SKM-1 treated with dmso at 0.1 percent for 144 hours (cell line): ENCODE measurements at regions not wholly inside any gene's neighbourhood (a gene's known extent, or its start where the extent isn't known, plus 50 kb on each side); places are given as distances from the start of the nearest gene placed in this dataset.

Experiments
- DNase-seq: peaks from one replicate; lab custom pipeline; 2025; ENCODE audit not compliant: unreplicated experiment; lab: John Stamatoyannopoulos, UW

DNA sequence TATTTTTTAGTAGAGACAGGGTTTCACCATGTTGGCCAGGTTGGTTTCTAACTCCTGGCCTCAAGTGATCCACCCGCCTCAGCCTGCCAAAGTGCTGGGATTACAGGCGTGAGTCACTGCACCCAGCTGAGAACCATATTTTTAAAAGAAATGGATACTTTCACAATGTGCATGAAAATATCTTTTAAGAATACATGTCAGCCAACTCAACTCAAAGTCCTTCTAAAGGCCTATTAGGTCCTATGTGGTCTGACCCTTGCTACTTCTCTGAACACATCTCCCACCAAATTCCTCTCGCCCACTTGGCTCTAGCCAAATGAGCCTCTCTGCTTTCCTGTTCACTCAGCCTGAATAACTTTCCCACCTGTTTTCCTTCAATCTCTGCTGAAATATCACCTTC lies 119.6 kb downstream of the MTX2 start:
- DNase-seq, result no peak

DNA sequence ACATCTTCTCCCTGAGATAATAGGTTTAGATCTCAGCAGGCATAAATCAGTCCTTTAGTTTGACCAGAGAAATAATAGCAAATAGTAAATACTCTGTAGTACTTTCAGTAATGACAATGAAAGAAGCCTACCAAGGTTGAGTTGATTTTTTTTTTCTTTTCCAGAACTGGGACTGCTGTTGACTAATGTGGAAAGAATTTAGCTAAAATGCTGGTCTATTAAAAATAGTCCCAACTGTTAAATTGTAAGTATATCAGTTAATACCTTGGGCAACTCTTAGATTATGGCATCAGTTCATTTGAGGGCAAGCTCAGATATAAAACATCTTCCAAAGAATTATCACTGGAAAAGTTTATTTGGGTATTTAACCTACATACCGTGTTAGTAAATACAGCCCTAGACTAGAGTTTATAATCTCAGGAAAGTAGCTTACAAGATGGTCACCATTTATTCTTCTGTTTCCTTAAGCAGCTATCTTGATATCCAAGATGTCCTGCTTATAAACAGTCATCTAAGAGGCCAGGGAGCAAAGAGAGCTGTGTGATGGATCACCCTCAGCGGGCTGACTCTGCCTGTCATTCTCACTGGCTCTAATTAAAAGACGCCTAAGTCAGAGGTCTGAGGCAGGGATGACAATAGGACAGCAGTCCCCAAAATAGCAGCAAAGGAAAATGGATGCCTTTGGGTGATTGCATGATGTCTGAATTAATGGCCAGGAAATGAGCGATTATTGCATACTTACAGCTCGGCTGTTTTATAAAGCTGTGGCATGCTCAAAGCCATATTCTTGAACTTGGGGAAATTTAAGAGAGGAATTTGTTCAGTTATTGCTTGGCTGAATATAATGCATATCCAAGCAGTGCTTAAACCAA lies 121.3 kb downstream of the MTX2 start:
- DNase-seq, result no peak

DNA sequence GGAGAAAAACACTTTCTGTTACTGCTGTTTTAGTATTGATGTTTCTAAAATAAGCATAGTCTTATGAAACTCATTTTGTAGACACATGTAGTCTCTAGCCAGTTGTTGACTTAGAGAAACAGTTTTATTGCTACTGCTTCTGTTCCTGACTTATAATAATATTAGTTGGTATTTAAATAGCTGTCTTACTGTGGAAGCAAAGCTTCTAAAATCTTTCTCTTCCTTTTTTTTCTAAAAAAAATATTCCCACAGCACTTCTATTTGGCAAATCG lies 121.8 kb downstream of the MTX2 start:
- DNase-seq, result no peak

- DNase-seq, result no peak
Observed at GRCh38 chr2:176392249-176392648, 123.0 kb downstream of the MTX2 start.

DNA sequence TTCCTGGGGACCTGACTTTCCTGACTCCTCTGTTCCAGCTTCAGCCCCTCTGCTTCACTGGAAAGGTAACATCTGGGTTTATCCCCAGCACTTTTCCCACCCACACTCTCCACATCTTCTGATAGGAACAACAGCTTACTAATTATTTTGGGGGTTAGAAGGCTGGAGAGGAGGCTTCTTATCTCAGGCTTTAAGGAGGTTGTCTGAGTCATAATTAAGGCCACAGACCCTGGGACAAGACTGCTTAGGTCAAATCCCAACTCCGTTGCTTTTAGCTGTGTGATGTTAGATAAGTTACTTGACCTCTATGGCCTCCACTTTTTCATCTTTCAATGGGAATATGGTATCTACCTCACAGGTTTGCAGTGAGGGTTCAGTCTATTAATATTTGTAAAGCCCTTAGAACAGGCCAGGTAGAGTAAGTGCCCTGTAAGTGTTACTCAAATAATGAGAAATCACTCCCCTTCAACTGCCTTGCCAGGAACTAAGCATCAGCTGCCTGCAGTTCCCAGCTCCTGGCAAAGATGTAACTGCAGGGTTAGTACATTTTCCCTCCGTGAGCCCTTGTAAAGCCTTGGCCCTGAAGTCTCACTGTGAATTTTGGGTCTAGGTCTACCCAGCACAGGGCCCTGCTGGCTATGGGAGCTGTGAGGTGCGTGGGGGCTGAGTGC lies 123.6 kb downstream of the MTX2 start:
- DNase-seq, result no peak

- no peak for DNase-seq
Observed at GRCh38 chr2:176395273-176395854, 126.1 kb downstream of the MTX2 start.

DNA sequence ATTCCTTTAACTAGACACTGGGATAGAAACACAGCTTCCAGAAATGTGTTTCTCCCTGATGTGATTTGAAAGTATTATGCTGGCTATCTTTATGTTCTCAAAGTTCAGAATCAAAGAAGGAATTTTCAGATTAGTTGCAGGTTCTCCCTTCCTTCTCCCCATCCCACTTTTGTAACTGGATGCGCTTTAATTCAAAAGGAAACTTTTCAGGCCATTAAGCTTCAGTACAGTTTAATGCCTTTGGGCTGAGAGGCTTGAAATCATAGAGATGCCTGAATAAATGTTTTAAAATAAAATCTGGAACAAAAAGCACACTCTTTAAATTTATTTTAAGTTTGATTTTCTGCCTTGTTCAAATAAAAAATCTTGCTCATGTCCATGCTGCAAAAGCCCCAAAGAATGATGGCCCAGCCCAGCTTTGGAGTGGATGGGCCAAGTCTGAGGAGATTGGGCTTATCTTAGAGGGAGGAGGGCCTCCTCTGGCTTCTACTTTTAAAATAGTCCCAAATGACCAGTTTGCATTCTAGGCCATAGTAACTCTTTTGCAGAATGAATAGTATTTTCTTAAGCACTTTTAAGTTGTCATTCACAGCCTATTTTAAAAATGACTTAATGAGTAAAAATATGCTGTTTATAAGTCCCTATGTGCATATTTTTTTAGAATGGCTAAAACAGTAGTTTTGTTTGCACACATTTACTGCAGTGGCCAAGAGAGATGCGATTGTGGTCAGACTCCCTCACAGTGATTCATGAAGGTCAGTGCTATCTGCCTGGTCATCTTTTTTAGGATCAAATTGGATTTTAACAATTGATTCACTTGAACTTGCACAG lies 129.2 kb downstream of the MTX2 start:
- no peak for DNase-seq

- no peak for DNase-seq
Observed at GRCh38 chr2:176399074-176399598, 129.9 kb downstream of the MTX2 start.

- no peak for DNase-seq
Observed at GRCh38 chr2:176405477-176405876, 136.2 kb downstream of the MTX2 start.

DNA sequence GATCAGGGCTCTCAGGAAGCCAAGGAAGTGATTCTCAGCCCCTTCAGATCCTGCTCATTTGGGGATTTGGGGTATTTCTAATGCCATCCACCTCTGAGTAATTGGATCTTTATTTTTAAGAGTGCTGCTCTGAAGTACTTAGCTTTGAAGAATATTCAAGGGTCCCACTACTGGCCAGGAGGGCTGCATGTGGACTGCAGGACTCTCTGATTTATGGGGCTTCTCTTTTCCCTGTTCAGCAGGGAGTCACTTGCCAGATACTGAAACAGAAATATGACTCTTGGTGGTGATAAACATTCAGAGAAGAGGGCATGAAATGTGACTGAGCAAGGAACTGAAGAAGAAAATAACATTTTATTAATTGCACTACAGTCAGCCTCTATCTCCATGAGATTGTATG lies 138.5 kb downstream of the MTX2 start:
- DNase-seq, result no peak

- no peak for DNase-seq
Observed at GRCh38 chr2:176409671-176410070, 140.4 kb downstream of the MTX2 start.

DNA sequence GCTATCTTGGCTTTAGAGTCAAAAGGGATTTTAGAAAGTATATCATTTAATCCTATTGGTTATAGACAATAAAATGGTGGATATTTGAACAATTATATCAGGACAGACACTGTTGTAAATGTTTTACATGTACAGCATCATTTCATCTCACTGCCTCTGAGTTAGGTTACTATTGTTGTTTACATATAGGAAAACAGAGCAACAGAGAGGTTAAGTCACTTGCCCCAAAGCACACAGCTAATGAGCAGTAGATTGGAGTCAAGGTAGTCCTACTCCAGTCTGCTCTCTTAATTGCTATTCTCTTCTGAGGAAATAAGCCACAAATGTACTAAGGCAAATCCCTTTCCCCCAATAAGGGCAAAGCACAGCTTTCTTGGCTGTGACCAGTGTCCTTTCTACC lies 142.9 kb downstream of the MTX2 start:
- no peak for DNase-seq

DNA sequence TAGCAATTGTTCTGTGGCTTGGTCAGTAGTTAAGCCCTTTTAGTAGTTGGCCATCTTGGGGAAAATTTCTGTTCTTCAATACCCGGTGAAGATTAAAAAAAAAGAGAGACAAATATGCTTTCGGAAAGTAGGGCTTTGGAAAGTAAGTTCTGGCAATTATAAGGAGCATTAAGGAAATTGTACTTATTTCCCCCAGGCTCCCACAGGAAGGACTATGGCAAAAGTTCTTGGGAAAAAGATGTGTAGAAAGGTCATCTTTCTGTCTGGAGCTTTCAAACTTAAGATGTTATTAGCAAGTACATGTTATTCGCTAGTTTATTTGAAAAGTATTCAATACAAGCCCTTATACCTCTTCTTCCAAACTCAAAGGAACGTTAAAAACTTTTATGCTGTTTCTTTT lies 144.5 kb downstream of the MTX2 start:
- no peak for DNase-seq

DNA sequence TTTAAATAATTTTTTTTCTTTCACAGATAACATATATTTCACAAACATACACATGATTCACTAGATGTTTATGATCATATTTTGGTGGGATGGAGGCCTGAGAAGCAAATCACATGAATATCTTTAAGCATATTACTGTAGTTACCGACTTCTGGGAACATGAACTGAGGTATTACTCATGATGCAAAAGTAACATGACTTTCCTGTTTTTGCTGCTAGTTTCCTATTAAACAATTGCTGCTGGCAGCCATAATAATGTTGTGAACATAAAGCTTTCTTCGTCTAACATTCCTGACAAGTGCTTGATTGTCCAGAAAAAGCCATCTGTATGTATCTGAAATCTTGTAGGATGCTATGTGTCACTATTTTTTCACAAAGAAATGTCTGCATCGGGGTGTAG lies 145.4 kb downstream of the MTX2 start:
- DNase-seq, result no peak

GRCh38 chr2:176415174-176415895 lies 146.1 kb downstream of the MTX2 start:
- no peak for DNase-seq

DNA sequence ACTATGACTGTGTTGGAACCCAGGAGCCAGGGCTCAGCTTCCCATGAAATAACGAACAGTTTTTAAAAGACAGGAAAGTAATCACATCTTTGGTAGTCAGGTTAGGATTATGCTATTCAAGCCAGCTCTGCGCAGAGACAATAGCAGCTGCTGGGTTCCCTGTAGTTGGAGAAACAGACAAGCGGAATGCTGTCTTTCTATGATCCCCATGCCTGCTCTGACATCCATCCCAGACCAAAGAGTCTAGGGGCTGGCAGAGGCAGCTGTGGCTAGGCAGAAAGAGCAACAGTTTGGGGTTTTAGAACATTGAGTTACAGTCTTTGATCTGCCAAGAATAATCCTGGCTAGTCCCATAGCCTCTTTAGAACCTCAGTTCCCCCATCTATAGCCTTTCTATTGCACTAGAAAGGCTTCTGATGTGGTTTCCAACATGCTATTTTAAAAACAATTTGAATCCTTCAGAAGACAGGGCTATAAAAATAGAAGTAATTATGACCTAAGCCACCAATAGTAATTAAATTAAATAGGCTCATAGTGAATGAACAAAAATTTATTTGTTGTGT lies 146.8 kb downstream of the MTX2 start:
- no peak for DNase-seq

DNA sequence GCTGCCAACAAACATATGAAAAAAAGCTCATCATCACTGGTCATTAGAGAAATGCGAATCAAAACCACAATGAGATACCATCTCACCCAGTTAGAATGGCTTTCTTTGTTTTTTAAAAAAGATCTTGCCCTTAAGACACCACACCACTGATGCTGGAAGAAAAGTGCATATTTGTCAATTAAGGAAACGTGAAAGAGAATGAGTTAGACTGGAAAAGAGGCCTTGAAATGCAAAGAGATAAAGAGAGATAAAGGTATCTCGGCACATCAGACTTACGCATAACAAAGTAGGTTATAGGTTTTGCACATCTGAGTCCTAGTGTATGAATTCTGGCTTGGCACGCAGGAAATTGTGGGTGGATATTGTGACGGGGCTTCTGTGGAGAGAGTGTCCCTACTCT lies 149.5 kb downstream of the MTX2 start:
- no peak for DNase-seq

DNA sequence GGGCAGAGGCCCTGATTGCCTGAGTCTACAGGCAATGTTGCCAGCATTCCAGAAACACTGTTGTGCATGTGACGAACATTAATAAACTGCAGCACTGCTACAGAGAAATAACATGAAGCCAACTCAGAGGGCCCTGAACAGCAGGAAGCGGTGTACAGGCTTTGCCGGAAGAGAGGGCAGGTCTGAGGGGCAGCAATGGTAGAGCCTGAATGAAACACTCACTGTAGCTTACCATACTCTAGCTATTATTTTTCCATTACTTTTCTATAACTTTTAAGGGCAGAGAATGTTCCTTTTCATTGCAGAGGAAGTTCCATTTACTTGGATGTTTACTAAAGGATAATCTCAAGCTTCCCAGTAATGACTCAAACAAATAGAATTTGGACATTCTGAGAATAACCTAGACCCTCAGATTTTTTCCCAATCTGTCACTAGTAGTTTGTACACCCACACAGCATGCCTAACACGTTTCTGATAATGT lies 150.4 kb downstream of the MTX2 start:
- DNase-seq, result no peak

DNA sequence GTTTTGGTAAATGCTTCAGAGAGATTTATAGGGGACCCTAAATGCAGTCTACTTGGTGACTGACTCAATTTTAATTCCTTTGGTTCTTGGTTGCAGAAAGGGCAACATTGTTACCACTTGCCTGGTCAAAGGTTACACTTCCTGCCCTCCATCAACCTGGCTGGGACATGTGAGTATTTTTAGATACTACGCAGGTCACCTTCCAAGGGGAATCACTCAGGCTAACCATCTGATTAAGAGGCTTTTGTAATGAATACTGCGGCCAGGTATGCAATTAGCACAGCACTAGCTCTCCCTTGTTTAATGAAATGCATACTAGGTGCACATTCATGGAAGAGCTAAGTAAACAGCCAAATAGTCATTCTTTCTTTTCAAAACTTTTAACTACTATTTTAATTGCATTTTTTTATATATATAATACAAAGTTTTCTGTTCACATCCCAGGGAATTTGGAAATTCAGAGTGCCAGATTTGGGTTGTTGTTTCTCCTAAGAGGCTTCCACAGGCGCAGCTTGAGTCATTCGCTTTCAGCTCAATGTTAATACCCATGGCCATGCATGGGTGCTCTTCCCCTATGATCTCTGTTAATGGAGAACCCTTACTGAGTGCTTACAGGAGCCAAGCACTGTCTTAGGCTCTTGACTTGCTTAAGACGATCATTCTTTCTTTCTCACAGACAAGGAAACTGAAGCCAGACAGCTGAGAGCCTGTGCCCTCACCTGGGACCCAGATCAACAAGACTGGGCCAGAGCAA lies 152.2 kb downstream of the MTX2 start:
- no peak for DNase-seq

GRCh38 chr2:176423819-176424218 lies 154.6 kb downstream of the MTX2 start:
- DNase-seq, result no peak
